Endothelial cell of umbilical vein (primary cell): ENCODE measurements at regions not wholly inside any gene's neighbourhood (a gene's known extent, or its start where the extent isn't known, plus 50 kb on each side); places are given as distances from the start of the nearest gene placed in this dataset.

Source experiments
- BruUV-seq: library from RNA; stranded (reverse); fragments of 400-500 nt; replicated peaks from 2 replicates; lab custom pipeline; 2021; lab: Mats Ljungman, UMichigan
- CTCF ChIA-PET: fragments of 300-600, 350-600 bp; sonication (Branson Sonifier 250); formaldehyde crosslinking; loops from one replicate; lab custom pipeline; 2021; ENCODE audit warnings: antibody characterized with exemption, inconsistent platforms; lab: Charles Lee
- POLR2A ChIA-PET: fragments of 300-600, 350-600 bp; sonication (Branson Sonifier 250); formaldehyde crosslinking; loops from one replicate; lab custom pipeline; 2021; ENCODE audit warnings: antibody characterized with exemption, inconsistent platforms; lab: Charles Lee
- DNase-seq: peaks from one replicate; pipeline ENCODE4 v3.0.0-alpha.2; 2011; ENCODE audit warnings: low read depth, low spot score
- FAIRE-seq: peaks from 2 replicates; lab custom pipeline; 2011; peaks lifted over from hg19 to GRCh38; lab: Jason Lieb, UNC
- H2AFZ ChIP-seq: 2 replicates; pipeline ENCODE4 v1.6.0; 2012; ENCODE audit warnings: low read depth, low read length, control low read depth, inconsistent platforms
- H3K27ac ChIP-seq: 2 replicates; pipeline ENCODE4 v1.5.1; 2011; ENCODE audit warnings: low read depth, mild to moderate bottlenecking, control low read depth, low read length, moderate library complexity; ENCODE audit not compliant: insufficient read depth
- H3K27me3 ChIP-seq, 2 experiments: 2 replicates each; pipeline versions ENCODE4 v1.6.0 to v1.6.1; 2011; ENCODE audit warnings: low read length in 2 of 2, mixed read lengths in 1 of 2; ENCODE audit not compliant: control insufficient read depth in 2 of 2, insufficient read depth in 2 of 2
- H3K36me3 ChIP-seq, 2 experiments: 2 replicates in 1 of 2; 3 replicates in 1 of 2; pipeline ENCODE4 v1.5.1; 2011; ENCODE audit warnings: low read length in 2 of 2, mild to moderate bottlenecking in 1 of 2, moderate library complexity in 1 of 2; ENCODE audit not compliant: control insufficient read depth in 2 of 2, insufficient read depth in 2 of 2; ENCODE audit errors: extremely low read depth in 1 of 2
- H3K4me1 ChIP-seq: 3 replicates; pipeline ENCODE4 v1.5.1; 2011; ENCODE audit warnings: mild to moderate bottlenecking, low read length; ENCODE audit not compliant: control insufficient read depth, insufficient read depth; ENCODE audit errors: extremely low read depth
- H3K4me2 ChIP-seq: 2 replicates; pipeline ENCODE4 v1.6.1; 2011; ENCODE audit warnings: low read length, control low read depth, mixed read lengths; ENCODE audit not compliant: insufficient read depth
- H3K4me3 ChIP-seq, 3 experiments: fragments of 200-600 bp in 1 of 3; sonication (generic), shearing (Covaris generic) in 1 of 3; replicated peaks in 1 of 3; 2 replicates each; pipeline ENCODE4 v1.5.1; 2011 to 2016; ENCODE audit warnings: control low read depth in 3 of 3, low read length in 3 of 3, mild to moderate bottlenecking in 2 of 3, inconsistent platforms in 1 of 3, low read depth in 1 of 3, moderate library complexity in 1 of 3; ENCODE audit not compliant: insufficient read depth in 1 of 3
- H3K79me2 ChIP-seq: 2 replicates; pipeline ENCODE4 v1.6.0; 2012; ENCODE audit warnings: low read length, inconsistent platforms; ENCODE audit not compliant: control insufficient read depth, insufficient read depth
- H3K9ac ChIP-seq: replicated peaks from 2 replicates; pipeline ENCODE3; 2011; ENCODE audit warnings: low read length, control low read depth; ENCODE audit not compliant: insufficient read depth; ENCODE audit errors: extremely low read depth
- H3K9me1 ChIP-seq: replicated peaks from 3 replicates; pipeline ENCODE4 v1.6.0; 2011; ENCODE audit warnings: mild to moderate bottlenecking, low read length; ENCODE audit not compliant: control insufficient read depth, insufficient read depth; ENCODE audit errors: extremely low read depth
- H3K9me3 ChIP-seq: replicated peaks from 2 replicates; pipeline ENCODE4 v1.5.1; 2012; ENCODE audit warnings: low read length, inconsistent platforms; ENCODE audit not compliant: control insufficient read depth, insufficient read depth
- H4K20me1 ChIP-seq: replicated peaks from 2 replicates; pipeline ENCODE3; 2011; ENCODE audit warnings: mild to moderate bottlenecking, low read length; ENCODE audit not compliant: control insufficient read depth, insufficient read depth; ENCODE audit errors: extremely low read depth
- EZH2 ChIP-seq: IDR thresholded peaks from 2 replicates; pipeline ENCODE4 v1.6.1; 2012; ENCODE audit warnings: borderline replicate concordance, low read depth, mild to moderate bottlenecking, moderate library complexity, low read length, inconsistent platforms; ENCODE audit not compliant: severe bottlenecking
- FOS ChIP-seq: IDR thresholded peaks from 2 replicates; pipeline ENCODE4 v1.6.1; 2011; ENCODE audit warnings: mild to moderate bottlenecking, low read length, moderate library complexity, borderline replicate concordance; ENCODE audit not compliant: insufficient read depth
- GATA2 ChIP-seq: IDR thresholded peaks from 2 replicates; pipeline ENCODE4 v1.7.0; 2011; ENCODE audit warnings: low read depth, mild to moderate bottlenecking, moderate library complexity, mixed read lengths, low read length; ENCODE audit not compliant: insufficient read length, insufficient read depth
- JUN ChIP-seq: IDR thresholded peaks from 2 replicates; pipeline ENCODE4 v1.6.1; 2011; ENCODE audit warnings: borderline replicate concordance, low read depth; ENCODE audit not compliant: insufficient read length, insufficient read depth
- MYC ChIP-seq: IDR thresholded peaks from one replicate; pipeline ENCODE4 v1.6.1; 2011; ENCODE audit warnings: mild to moderate bottlenecking, low read depth, low read length
- POLR2A ChIP-seq: IDR thresholded peaks from 2 replicates; pipeline ENCODE4 v1.6.1; 2012; ENCODE audit warnings: low read depth, mild to moderate bottlenecking, control low read depth, low read length
- POLR2AphosphoS5 ChIP-seq: IDR thresholded peaks from 2 replicates; pipeline ENCODE4 v1.6.1; 2012; ENCODE audit warnings: low read depth, mild to moderate bottlenecking, control low read depth, low read length, moderate library complexity; ENCODE audit not compliant: insufficient read depth
- dilution Hi-C: fragments of 300-500 bp; cut with MboI; formaldehyde crosslinking; loops from one replicate; pipeline ENCODE4 v1.15.0; 2019; ENCODE audit warnings: low sequenced_read_pairs; ENCODE audit not compliant: extremely low pct_ligation_motif_present
- intact Hi-C: fragments of 100-400 bp; cut with micrococcal nuclease; formaldehyde crosslinking; loops from one replicate; pipeline ENCODE4 v1.10.0; 2022
- TF ChIP-seq, protein P1 (sequence below), 2 donors: IDR thresholded peaks; 1 replicate in 1 of 2; 2 replicates in 1 of 2; pipeline ENCODE4 v1.5.1; 2011; ENCODE audit warnings: low read length in 2 of 2, mild to moderate bottlenecking in 2 of 2, moderate library complexity in 2 of 2, control low read depth in 1 of 2, inconsistent platforms in 1 of 2, low read depth in 1 of 2; ENCODE audit not compliant: insufficient read depth in 1 of 2; ENCODE audit errors: extremely low read depth in 1 of 2
- TF ChIP-seq, protein P2 (sequence below): IDR thresholded peaks from 2 replicates; pipeline ENCODE4 v1.6.1; 2011; ENCODE audit not compliant: insufficient read depth, insufficient read length

DNA sequence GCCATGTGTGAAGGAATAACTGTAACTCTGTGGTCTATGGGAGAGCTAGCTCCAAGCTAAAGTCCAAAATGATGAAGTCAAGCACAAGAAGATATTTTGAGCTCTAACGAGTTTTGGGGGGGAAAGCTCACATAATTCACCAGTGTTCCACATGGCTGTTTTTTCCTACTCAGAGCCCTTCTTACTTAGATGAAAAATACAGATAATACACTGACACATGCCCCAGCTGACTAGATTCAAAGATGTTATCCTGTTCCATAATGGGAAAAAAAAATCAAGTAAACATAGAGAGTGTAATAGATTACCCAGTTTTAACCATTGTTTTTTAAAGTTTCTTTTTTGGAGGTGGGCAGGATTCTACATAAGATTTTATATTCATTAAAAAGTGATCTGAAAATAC lies 86.6 kb downstream of the PRLHR start:
- no peaks in the 10 kb centered on the region for H3K27me3 ChIP-seq

More for the DNA sequence above, 86.6 kb downstream of the PRLHR start:
- no TSS peak for BruUV-seq
- TF ChIP-seq JUN = no peak
- no peak for TF ChIP-seq POLR2A
- no peak for TF ChIP-seq EZH2
- TF ChIP-seq, protein P1, sequence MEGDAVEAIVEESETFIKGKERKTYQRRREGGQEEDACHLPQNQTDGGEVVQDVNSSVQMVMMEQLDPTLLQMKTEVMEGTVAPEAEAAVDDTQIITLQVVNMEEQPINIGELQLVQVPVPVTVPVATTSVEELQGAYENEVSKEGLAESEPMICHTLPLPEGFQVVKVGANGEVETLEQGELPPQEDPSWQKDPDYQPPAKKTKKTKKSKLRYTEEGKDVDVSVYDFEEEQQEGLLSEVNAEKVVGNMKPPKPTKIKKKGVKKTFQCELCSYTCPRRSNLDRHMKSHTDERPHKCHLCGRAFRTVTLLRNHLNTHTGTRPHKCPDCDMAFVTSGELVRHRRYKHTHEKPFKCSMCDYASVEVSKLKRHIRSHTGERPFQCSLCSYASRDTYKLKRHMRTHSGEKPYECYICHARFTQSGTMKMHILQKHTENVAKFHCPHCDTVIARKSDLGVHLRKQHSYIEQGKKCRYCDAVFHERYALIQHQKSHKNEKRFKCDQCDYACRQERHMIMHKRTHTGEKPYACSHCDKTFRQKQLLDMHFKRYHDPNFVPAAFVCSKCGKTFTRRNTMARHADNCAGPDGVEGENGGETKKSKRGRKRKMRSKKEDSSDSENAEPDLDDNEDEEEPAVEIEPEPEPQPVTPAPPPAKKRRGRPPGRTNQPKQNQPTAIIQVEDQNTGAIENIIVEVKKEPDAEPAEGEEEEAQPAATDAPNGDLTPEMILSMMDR (IDR thresholded peaks at IDR 0.05; ENCODE audit: extremely low read depth in 1 of 2, insufficient read depth in 1 of 2, low read depth in 1 of 2, low read length in 2 of 2) = no peak
- no peak for TF ChIP-seq GATA2
- no peak for TF ChIP-seq MYC
- TF ChIP-seq, protein P2, sequence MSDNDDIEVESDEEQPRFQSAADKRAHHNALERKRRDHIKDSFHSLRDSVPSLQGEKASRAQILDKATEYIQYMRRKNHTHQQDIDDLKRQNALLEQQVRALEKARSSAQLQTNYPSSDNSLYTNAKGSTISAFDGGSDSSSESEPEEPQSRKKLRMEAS = no peak
- TF ChIP-seq FOS = no peak
- no peak for TF ChIP-seq POLR2AphosphoS5
- intact Hi-C loops (no loop called here), dilution Hi-C loops (no loop called here)
- Histone ChIP-seq H3K4me3 (no peak overlapping the region), H3K4me1 (no peaks in the 10 kb centered on the region), H3K9ac (no peak overlapping the region), H3K4me2 (no peak overlapping the region), H3K9me3 (no peaks in the 10 kb centered on the region), H3K36me3 (no peaks in the 10 kb centered on the region), H3K79me2 (no peaks in the 10 kb centered on the region), H3K9me1 (no peaks in the 10 kb centered on the region), H3K27ac (no peak overlapping the region), H4K20me1 (no peaks in the 10 kb centered on the region), H2AFZ (no peak overlapping the region)
- FAIRE-seq = no peak
- ChIA-PET CTCF (no interaction called here), POLR2A (no interaction called here)
- DNase-seq = no peak
